ENCODE measurements at regions not wholly inside any gene's neighbourhood (a gene's known extent, or its start where the extent isn't known, plus 50 kb on each side); places are given as distances from the start of the nearest gene placed in this dataset.

DNA sequence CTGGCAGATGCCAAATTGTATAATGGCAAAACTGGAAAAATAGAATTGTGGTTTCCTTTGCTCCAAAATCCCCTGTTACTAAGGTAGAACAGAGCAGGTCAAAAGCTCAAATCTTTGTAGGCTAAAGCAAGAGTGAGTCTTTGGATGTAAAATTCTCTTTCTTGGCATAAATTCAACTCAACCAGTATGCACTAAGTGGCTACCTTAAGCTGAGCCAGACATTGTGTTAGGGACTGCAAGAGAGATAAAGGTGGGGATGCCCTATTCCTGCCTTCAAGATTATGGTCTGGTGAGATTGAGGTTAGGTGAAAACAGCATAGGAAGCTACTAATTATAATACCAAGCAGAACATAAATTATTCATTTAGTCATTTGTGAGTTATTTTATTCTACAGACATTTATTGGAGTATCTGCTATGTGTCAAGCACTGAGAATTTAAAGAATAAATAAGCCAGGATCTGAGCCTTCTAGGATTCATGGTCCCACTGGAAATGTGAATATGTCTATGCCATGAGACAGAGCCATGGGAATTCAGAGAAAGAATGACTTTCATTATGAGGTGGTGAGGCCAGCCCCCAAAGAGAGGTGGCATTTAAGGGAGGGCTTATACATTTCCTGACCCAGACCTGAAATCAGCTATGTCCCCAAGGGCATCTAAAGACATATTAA lies 198.0 kb upstream of the NCKAP5 start:
- Mint-ChIP-seq H3K4me3 (no peak overlapping the region), H3K36me3 (no peaks in the 10 kb centered on the region), H3K9me3 (no peaks in the 10 kb centered on the region), H3K27ac (no peak overlapping the region), H3K4me1 (ENCODE audit: low read depth) (no peaks in the 10 kb centered on the region), H3K27me3 (peaks cover 2% of the 10 kb centered on the region)
- intact Hi-C loops (cut with micrococcal nuclease): no loop called here
- DNase-seq: no peak
- CTCF ChIA-PET: no interaction called here
- POLR2A ChIA-PET: no interaction called here

DNA sequence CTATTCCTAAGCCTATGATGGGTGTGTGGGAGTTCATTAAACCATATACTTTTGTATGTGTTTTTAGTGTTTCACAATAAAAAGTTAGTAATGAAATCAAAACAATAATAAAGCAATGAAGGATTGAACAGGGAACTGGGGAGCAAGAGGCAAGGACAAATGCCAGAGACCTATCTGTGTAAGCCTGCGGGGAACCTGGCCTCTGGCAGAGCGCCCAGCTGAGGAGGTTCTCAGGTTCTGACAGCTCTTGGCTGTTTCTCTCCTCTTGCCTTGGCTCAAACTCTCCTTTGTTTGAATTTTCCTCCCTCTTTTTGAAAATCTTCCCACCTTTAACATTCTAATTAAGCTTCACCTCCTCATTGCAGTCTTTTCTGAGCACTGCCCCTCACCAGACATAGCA lies 200.0 kb upstream of the NCKAP5 start:
- no peaks in the 10 kb centered on the region for H3K36me3 Mint-ChIP-seq
- no peak overlapping the region for H3K27ac Mint-ChIP-seq
- DNase-seq: no peak
- intact Hi-C loops (cut with micrococcal nuclease): no loop called here
- H3K4me3 Mint-ChIP-seq: no peak overlapping the region
- peaks cover 2% of the 10 kb centered on the region for H3K27me3 Mint-ChIP-seq
- H3K4me1 Mint-ChIP-seq (ENCODE audit: low read depth): no peaks in the 10 kb centered on the region
- ChIA-PET CTCF (no interaction called here), POLR2A (no interaction called here)
- no peaks in the 10 kb centered on the region for H3K9me3 Mint-ChIP-seq

DNA sequence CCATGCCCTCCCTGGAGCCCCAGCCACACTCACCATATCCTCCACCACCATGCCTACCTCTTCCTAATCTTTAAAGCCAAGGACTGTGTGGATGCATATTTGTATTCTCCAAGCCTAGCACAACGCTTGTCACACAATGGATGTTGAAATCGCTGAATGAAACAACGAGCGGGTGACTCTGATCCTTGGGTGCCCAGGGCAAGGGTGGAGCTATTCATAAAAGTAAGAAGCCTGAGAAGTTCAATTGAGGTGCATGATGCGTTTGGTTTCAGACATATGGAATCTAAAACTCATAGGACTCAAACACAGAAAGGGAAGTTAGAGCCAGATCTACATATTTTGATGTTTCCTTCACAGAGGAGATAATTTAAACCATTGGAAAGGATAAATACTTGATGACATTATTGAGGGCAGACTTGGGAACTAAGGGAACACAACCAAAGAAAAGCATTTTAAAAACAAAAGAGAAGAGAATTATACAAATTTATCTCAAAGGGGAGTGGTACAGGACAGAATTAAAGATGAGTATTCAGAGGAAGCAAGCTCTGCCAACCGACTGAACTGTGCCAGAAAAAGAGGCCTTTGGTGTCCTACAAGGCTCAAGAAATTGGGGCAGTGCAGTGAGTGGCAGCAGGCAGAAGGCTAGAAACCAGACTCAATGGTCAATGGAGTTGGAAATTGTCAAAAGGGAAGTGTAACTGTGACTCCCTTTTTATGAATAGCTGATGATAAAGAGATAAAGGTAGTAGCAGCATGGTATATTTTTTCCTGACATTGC lies 200.6 kb upstream of the NCKAP5 start:
- H3K4me1 Mint-ChIP-seq (ENCODE audit: low read depth): no peaks in the 10 kb centered on the region
- intact Hi-C loops (cut with micrococcal nuclease): no loop called here
- H3K27me3 Mint-ChIP-seq: peaks cover 2% of the 10 kb centered on the region
- no peak overlapping the region for H3K27ac Mint-ChIP-seq
- no peaks in the 10 kb centered on the region for H3K36me3 Mint-ChIP-seq
- H3K4me3 Mint-ChIP-seq: no peak overlapping the region
- POLR2A ChIA-PET: no interaction called here
- CTCF ChIA-PET: no interaction called here
- DNase-seq: no peak
- H3K9me3 Mint-ChIP-seq: no peaks in the 10 kb centered on the region

DNA sequence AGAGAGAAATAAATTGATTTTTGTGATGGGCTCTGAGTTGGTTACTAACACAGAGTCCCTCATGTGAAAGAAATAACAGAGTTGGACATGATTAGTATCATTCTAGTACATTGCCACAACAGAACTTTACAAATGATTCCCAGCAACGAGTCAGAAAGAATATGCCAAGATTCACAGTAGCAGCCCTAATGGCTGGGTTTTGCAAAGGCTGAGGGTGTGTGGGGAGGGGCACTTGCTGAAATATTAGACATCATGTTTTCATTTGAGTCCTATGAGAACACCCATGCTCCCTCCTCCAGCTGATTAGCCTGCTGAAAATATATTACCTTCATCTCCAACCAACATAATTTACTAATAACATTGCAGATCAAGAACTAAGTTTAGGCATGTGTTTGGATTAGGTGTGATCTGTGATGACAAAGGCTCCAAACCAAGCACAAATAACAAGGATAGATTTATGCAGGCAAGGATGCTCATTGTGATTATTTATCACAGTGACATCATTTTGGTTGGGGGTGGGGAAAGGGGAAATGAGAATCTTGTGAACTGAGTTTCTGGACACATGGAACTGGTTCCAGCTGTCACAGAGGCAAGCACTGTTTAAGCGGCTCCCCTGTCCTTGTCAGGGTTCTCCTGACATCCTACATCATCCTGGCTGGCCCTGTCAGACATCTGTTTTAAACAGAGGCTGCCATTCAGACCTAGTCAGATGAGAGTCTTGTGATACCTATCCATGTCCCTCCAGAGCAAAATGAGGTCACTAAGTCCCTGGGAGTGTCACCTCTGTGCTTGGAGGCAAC lies 205.8 kb upstream of the NCKAP5 start:
- H3K4me1 Mint-ChIP-seq (ENCODE audit: low read depth): no peaks in the 10 kb centered on the region
- H3K27me3 Mint-ChIP-seq: no peaks in the 10 kb centered on the region
- CTCF ChIA-PET: no interaction called here
- DNase-seq: no peak
- POLR2A ChIA-PET: no interaction called here
- no peak overlapping the region for H3K4me3 Mint-ChIP-seq
- intact Hi-C loops (cut with micrococcal nuclease): no loop called here
- no peak overlapping the region for H3K27ac Mint-ChIP-seq
- no peaks in the 10 kb centered on the region for H3K9me3 Mint-ChIP-seq
- no peaks in the 10 kb centered on the region for H3K36me3 Mint-ChIP-seq

DNA sequence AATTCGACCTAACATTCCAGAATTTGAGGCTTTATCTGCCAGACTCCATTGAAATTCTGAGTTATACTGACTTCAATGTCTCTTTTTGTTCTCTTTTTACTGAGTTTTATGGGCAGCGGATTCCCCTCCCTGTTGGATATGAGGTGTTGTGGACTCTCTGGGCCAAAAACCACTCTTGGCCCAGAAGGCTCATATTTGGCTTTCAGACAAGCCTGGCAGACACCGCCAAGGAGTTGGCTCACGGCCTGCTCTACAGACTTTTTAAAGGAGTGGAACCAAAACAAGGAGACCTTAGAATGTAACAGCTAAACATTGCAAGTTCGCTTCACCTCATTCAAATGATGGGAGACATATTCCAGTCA lies 206.4 kb upstream of the NCKAP5 start:
- Mint-ChIP-seq H3K4me1 (ENCODE audit: low read depth) (no peaks in the 10 kb centered on the region), H3K4me3 (no peak overlapping the region), H3K27me3 (no peaks in the 10 kb centered on the region), H3K36me3 (no peaks in the 10 kb centered on the region), H3K9me3 (no peaks in the 10 kb centered on the region), H3K27ac (no peak overlapping the region)
- POLR2A ChIA-PET: no interaction called here
- intact Hi-C loops (cut with micrococcal nuclease): no loop called here
- CTCF ChIA-PET: no interaction called here
- no peak for DNase-seq

DNA sequence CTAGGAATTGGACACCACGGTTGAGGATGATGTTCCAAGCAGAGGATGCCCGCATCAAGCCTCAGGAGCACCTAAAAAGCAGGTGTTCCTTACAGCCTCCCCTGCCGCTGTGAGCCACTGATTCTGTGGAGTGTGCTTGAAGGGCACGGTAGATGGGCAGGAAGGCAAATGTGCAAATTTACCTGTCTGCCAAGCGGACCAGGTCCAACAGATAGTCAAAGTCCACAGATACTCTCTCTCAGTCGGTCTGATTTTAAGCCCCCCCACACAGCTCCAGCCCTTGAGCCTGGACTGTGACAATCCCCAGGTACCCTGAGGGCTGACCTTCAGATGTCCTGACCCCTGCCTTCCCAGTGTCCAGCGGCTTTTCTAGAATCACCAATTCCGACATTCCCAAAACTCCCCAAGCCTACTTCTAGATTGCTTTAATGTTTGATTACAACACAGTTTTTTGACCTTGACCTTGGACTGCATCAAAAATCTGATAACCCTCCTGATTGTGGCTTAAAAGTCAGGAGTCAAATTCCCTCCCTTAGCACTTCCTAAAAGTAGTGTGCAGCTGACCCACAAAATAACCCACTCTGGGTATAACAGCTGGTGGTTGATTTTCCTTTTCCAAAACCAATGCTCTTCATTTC lies 208.8 kb upstream of the NCKAP5 start:
- no peaks in the 10 kb centered on the region for H3K9me3 Mint-ChIP-seq
- H3K4me3 Mint-ChIP-seq: no peak overlapping the region
- H3K27me3 Mint-ChIP-seq: no peaks in the 10 kb centered on the region
- H3K36me3 Mint-ChIP-seq: no peaks in the 10 kb centered on the region
- no peak for DNase-seq
- intact Hi-C loops (cut with micrococcal nuclease): no loop called here
- no peaks in the 10 kb centered on the region for H3K4me1 Mint-ChIP-seq (ENCODE audit: low read depth)
- POLR2A ChIA-PET: no interaction called here
- CTCF ChIA-PET: no interaction called here
- H3K27ac Mint-ChIP-seq: no peak overlapping the region

DNA sequence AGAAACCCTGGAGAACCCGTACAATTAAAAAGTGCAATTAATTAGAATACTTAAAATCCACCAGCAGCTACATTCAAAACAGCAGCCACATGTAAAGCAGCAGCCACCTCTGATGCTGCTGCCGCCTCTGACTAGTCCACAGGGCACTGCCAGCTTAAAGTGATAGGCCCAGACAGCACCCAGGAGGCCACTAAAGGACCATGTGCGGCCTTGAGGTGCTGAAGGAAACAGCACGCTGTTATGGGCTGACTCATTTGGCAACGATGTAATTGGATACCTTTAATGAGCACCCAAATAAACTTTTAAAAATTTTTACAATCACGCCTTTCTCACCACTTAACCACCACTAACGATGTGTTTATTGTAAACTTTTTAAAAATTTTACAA lies 209.3 kb upstream of the NCKAP5 start:
- H3K27ac Mint-ChIP-seq: no peak overlapping the region
- ChIA-PET POLR2A (no interaction called here), CTCF (no interaction called here)
- H3K4me1 Mint-ChIP-seq (ENCODE audit: low read depth): no peaks in the 10 kb centered on the region
- no peak for DNase-seq
- no peak overlapping the region for H3K4me3 Mint-ChIP-seq
- no peaks in the 10 kb centered on the region for H3K9me3 Mint-ChIP-seq
- no peaks in the 10 kb centered on the region for H3K27me3 Mint-ChIP-seq
- intact Hi-C loops (cut with micrococcal nuclease): no loop called here
- H3K36me3 Mint-ChIP-seq: no peaks in the 10 kb centered on the region

DNA sequence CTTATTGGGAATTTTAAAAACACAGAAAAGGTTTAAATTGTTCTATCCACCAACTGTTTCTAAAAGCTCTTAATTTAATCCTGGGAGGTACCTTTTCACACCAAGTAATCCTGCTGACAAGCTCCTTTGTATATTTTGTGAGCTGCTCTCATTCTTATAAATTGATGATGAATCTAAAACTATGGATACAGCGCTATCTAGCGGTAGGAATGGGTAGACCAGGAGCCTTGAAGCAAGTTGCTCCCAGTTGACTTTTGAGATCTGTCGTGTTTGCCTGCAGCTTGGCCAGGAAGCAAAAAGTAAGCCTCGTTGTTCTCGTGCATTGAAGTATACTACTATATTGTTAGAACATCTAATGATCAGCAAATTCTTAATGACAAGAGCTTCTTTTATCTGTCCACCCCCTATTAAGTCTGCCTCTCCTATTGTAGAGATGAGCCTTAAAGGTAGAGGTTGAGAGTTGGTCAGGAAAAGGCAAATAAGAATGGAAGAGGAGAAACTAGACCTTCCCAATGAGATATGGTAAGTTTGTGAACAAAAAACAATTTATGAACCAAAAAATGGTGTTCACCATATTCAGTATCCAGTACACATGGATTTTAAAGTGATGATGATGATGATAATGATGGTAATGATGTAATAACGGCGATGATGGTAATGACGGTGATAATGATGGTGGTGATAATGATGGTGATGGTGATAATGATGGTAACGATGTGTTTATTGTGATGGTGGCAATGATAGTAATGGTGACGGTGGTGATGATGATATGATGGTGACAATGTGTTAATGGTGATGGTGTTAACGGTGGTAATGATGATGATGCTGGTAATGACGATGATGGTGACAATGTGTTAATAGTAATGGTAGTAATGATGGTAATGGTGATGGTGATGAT lies 212.1 kb upstream of the NCKAP5 start:
- H3K27ac Mint-ChIP-seq: no peak overlapping the region
- H3K36me3 Mint-ChIP-seq: no peaks in the 10 kb centered on the region
- no peak overlapping the region for H3K4me3 Mint-ChIP-seq
- H3K27me3 Mint-ChIP-seq: no peaks in the 10 kb centered on the region
- H3K4me1 Mint-ChIP-seq (ENCODE audit: low read depth): no peaks in the 10 kb centered on the region
- ChIA-PET CTCF (interaction anchor here (0.5 to 1.4 kb wide), 8 partner anchors 9 to 1233 kb away, joined by 3 to 10 read pairs (median 4); no protein-coding TSS in a partner anchor), POLR2A (no interaction called here)
- peak; percentile 24 for DNase-seq
- intact Hi-C loops (cut with micrococcal nuclease): loop anchor here (2.0 kb wide), 1 partner anchor 1234 kb away; no protein-coding TSS in a partner anchor
- no peaks in the 10 kb centered on the region for H3K9me3 Mint-ChIP-seq

DNA sequence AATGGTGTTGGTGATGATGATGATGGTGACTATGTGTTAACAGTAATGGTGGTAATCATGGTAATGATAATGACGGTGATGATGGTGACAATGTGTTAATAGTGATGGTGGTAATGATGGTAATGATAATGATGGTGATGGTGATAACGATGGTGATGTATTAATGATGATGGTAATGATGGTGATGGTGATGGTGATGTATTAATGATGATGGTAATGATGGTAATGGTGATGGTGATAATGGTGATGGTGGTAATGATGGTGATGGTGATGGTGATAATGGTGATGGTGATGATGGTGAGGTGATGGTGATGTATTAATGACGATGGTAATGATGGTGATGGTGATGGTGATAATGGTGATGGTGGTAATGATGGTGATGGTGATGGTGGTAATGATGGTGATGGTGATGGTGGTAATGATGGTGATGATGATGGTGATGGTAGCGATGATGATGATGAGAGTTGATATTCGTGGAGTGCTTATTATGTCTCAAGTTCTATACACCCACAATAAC lies 212.8 kb upstream of the NCKAP5 start:
- Mint-ChIP-seq H3K4me1 (ENCODE audit: low read depth) (no peaks in the 10 kb centered on the region), H3K9me3 (no peaks in the 10 kb centered on the region), H3K27me3 (peaks cover 2% of the 10 kb centered on the region), H3K36me3 (no peaks in the 10 kb centered on the region), H3K4me3 (no peak overlapping the region), H3K27ac (no peak overlapping the region)
- intact Hi-C loops (cut with micrococcal nuclease): loop anchor here (2.0 kb wide), 1 partner anchor 1234 kb away; no protein-coding TSS in a partner anchor
- CTCF ChIA-PET: no interaction called here
- POLR2A ChIA-PET: no interaction called here
- no peak for DNase-seq

DNA sequence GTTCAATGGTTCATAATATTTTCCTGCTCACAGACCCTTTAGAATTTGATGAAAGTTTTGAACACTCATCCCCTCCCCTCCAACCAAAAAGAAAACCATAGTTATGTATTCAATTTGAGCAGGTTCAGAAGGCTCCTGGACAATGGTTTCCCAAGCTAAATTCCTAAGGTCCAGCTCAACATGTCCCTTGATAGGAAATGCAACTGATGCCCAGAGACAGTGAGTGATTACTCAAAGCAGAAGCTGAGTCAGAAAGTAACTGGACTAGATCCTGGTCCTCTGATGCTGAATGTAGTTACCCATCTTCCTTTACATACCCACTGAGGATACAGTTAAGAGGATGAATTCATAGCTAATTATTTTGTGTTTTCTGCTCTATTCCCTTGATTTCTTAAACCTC lies 218.9 kb upstream of the NCKAP5 start:
- DNase-seq: no peak
- intact Hi-C loops (cut with micrococcal nuclease): no loop called here
- Mint-ChIP-seq H3K27me3 (peaks cover 2% of the 10 kb centered on the region), H3K27ac (no peak overlapping the region), H3K4me3 (no peak overlapping the region), H3K4me1 (ENCODE audit: low read depth) (no peaks in the 10 kb centered on the region), H3K9me3 (no peaks in the 10 kb centered on the region), H3K36me3 (no peaks in the 10 kb centered on the region)
- CTCF ChIA-PET: no interaction called here
- POLR2A ChIA-PET: no interaction called here

DNA sequence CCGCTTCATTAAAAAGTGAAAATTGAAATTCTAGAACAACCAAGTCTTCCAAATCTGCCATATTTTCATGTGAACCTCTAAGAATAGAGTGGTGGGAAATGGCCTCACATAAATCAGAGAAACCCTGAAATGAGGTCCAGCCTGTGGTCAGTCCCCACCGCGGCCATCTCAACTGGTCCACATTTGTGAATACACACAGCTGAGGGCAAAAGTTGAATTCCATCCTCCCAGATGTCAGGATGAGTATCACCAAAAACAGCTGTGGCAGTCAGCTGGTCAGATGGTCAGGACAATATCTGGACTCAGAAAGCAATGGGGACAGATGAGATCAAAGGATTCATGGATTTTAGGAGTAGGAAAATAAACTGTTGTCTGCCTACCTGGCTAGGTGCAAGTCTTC lies 219.4 kb upstream of the NCKAP5 start:
- no peak overlapping the region for H3K4me3 Mint-ChIP-seq
- intact Hi-C loops (cut with micrococcal nuclease): no loop called here
- H3K4me1 Mint-ChIP-seq (ENCODE audit: low read depth): no peaks in the 10 kb centered on the region
- H3K9me3 Mint-ChIP-seq: no peaks in the 10 kb centered on the region
- DNase-seq: no peak
- no peak overlapping the region for H3K27ac Mint-ChIP-seq
- ChIA-PET CTCF (no interaction called here), POLR2A (no interaction called here)
- peaks cover 2% of the 10 kb centered on the region for H3K27me3 Mint-ChIP-seq
- no peaks in the 10 kb centered on the region for H3K36me3 Mint-ChIP-seq
